ENCODE measurements at regions not wholly inside any gene's neighbourhood (a gene's known extent, or its start where the extent isn't known, plus 50 kb on each side); places are given as distances from the start of the nearest gene placed in this dataset.

GRCh38 chr4:148849581-148849980, 407.4 kb upstream of the NR3C2 start:
- Histone ChIP-seq H3K27me3 (ENCODE audit: low read depth, low read length) (no peaks in the 10 kb centered on the region), H3K4me2 (ENCODE audit: low read length) (no peak overlapping the region), H3K79me2 (ENCODE audit: low read length) (no peaks in the 10 kb centered on the region), H3K4me1 (ENCODE audit: low read length) (peaks cover 5% of the 10 kb centered on the region), H2AFZ (ENCODE audit: low read depth, low read length) (no peak overlapping the region), H3K4me3 (ENCODE audit: low read length) (no peak overlapping the region), H3K36me3 (replicated peaks; ENCODE audit: low read depth, low read length) (no peaks in the 10 kb centered on the region), H3K9me3 (ENCODE audit: insufficient read depth, low read length) (no peaks in the 10 kb centered on the region), H4K20me1 (ENCODE audit: insufficient read depth, low read length) (no peaks in the 10 kb centered on the region), H3K27ac (ENCODE audit: low read length) (no peak overlapping the region), H3K9ac (ENCODE audit: low read length) (no peak overlapping the region)
- TF ChIP-seq EZH2phosphoT487 (IDR thresholded peaks at IDR 0.05; ENCODE audit: low read depth) (no peak), CTCF (IDR thresholded peaks at IDR 0.05; ENCODE audit: low read depth, low read length) (no peak)

- Histone ChIP-seq H3K4me1 (ENCODE audit: low read length) (peaks cover 4% of the 10 kb centered on the region), H2AFZ (ENCODE audit: low read depth, low read length) (no peak overlapping the region), H3K4me3 (ENCODE audit: low read length) (no peak overlapping the region), H3K36me3 (replicated peaks; ENCODE audit: low read depth, low read length) (no peaks in the 10 kb centered on the region), H3K9me3 (ENCODE audit: insufficient read depth, low read length) (no peaks in the 10 kb centered on the region), H3K27me3 (ENCODE audit: low read depth, low read length) (no peaks in the 10 kb centered on the region), H3K4me2 (ENCODE audit: low read length) (no peak overlapping the region), H4K20me1 (ENCODE audit: insufficient read depth, low read length) (no peaks in the 10 kb centered on the region), H3K9ac (ENCODE audit: low read length) (no peak overlapping the region), H3K79me2 (ENCODE audit: low read length) (no peaks in the 10 kb centered on the region), H3K27ac (ENCODE audit: low read length) (no peak overlapping the region)
- TF ChIP-seq CTCF (IDR thresholded peaks at IDR 0.05; ENCODE audit: low read depth, low read length) (no peak), EZH2phosphoT487 (IDR thresholded peaks at IDR 0.05; ENCODE audit: low read depth) (no peak)
These were observed 405.5 kb upstream of the NR3C2 start for GRCh38 chr4:148847544-148848255.

- Histone ChIP-seq H3K9me3 (ENCODE audit: insufficient read depth, low read length) (no peaks in the 10 kb centered on the region), H3K27ac (ENCODE audit: low read length) (no peak overlapping the region), H3K79me2 (ENCODE audit: low read length) (no peaks in the 10 kb centered on the region), H3K27me3 (ENCODE audit: low read depth, low read length) (no peaks in the 10 kb centered on the region), H3K4me3 (ENCODE audit: low read length) (no peak overlapping the region), H4K20me1 (ENCODE audit: insufficient read depth, low read length) (no peaks in the 10 kb centered on the region), H3K36me3 (replicated peaks; ENCODE audit: low read depth, low read length) (no peaks in the 10 kb centered on the region), H3K9ac (ENCODE audit: low read length) (no peak overlapping the region), H3K4me2 (ENCODE audit: low read length) (no peak overlapping the region), H3K4me1 (ENCODE audit: low read length) (peaks cover 5% of the 10 kb centered on the region), H2AFZ (ENCODE audit: low read depth, low read length) (no peak overlapping the region)
- no peak for TF ChIP-seq CTCF (IDR thresholded peaks at IDR 0.05; ENCODE audit: low read depth, low read length)
These were observed 403.4 kb upstream of the NR3C2 start for GRCh38 chr4:148845609-148846008.

- Histone ChIP-seq H3K36me3 (replicated peaks; ENCODE audit: low read depth, low read length) (no peaks in the 10 kb centered on the region), H3K4me1 (ENCODE audit: low read length) (peaks cover 5% of the 10 kb centered on the region), H3K4me3 (ENCODE audit: low read length) (no peak overlapping the region), H3K79me2 (ENCODE audit: low read length) (no peaks in the 10 kb centered on the region), H3K9me3 (ENCODE audit: insufficient read depth, low read length) (no peaks in the 10 kb centered on the region), H3K27me3 (ENCODE audit: low read depth, low read length) (no peaks in the 10 kb centered on the region), H4K20me1 (ENCODE audit: insufficient read depth, low read length) (no peaks in the 10 kb centered on the region), H3K27ac (ENCODE audit: low read length) (no peak overlapping the region), H3K9ac (ENCODE audit: low read length) (no peak overlapping the region), H2AFZ (ENCODE audit: low read depth, low read length) (no peak overlapping the region), H3K4me2 (ENCODE audit: low read length) (no peak overlapping the region)
- no peak for TF ChIP-seq CTCF (IDR thresholded peaks at IDR 0.05; ENCODE audit: low read depth, low read length)
- TF ChIP-seq EZH2phosphoT487 (IDR thresholded peaks at IDR 0.05; ENCODE audit: low read depth) = no peak
These were observed 401.4 kb upstream of the NR3C2 start for GRCh38 chr4:148843625-148844024.

Measured in OCI-LY3 (cell line).